Skeletal muscle satellite cell (primary cell): ENCODE measurements at regions not wholly inside any gene's neighbourhood (a gene's known extent, or its start where the extent isn't known, plus 50 kb on each side); places are given as distances from the start of the nearest gene placed in this dataset.

Source experiments
- H3K27me3 ChIP-seq: 2 replicates; pipeline ENCODE4 v1.7.0; 2013; ENCODE audit warnings: low read length; ENCODE audit not compliant: control insufficient read depth, insufficient read depth
- H3K36me3 ChIP-seq: 2 replicates; pipeline ENCODE4 v1.7.0; 2013; ENCODE audit warnings: mild to moderate bottlenecking, control low read depth, low read length; ENCODE audit not compliant: insufficient read depth
- H3K4me1 ChIP-seq: 2 replicates; pipeline ENCODE4 v1.7.0; 2013; ENCODE audit warnings: low read length; ENCODE audit not compliant: control insufficient read depth, insufficient read depth
- H3K4me2 ChIP-seq: 2 replicates; pipeline ENCODE4 v1.7.0; 2013; ENCODE audit warnings: mild to moderate bottlenecking, low read length
- H3K4me3 ChIP-seq: 2 replicates; pipeline ENCODE4 v1.7.0; 2013; ENCODE audit warnings: low read length
- H3K9ac ChIP-seq: 2 replicates; pipeline ENCODE4 v1.7.0; 2013; ENCODE audit warnings: mild to moderate bottlenecking, low read depth, low read length, moderate library complexity
- H3K9me3 ChIP-seq: replicated peaks from 2 replicates; pipeline ENCODE4 v1.7.0; 2013; ENCODE audit warnings: mild to moderate bottlenecking, control low read depth, low read length

GRCh38 chr3:56857178-56857577 is 55.4 kb upstream of the ARHGEF3 start:
- H3K9me3 ChIP-seq, result no peaks in the 10 kb centered on the region
- peaks cover 21% of the 10 kb centered on the region for H3K4me1 ChIP-seq
- H3K27me3 ChIP-seq, result no peaks in the 10 kb centered on the region
- no peak overlapping the region for H3K4me3 ChIP-seq
- no peaks in the 10 kb centered on the region for H3K36me3 ChIP-seq
- no peak overlapping the region for H3K4me2 ChIP-seq
- H3K9ac ChIP-seq, result no peak overlapping the region

DNA sequence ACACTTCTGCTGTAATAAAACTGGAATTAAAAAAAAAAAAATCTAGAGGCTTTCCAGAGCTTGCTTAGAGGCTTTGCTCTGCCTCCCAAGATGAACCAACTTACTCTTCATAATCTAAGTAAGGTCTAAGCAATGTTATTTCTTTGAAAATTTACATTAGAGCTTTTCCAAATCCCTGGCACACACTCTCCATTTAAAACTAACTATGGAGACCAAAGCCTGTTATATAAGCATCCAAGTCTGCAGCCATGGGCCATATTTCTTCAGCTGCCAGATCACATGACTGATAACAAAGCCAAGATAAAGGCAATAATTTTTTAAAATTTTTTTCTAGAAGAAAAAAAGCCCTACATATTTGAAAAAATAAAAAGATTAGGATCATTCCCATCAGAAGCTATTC is 55.0 kb upstream of the ARHGEF3 start:
- H3K4me2 ChIP-seq, result no peak overlapping the region
- H3K27me3 ChIP-seq, result no peaks in the 10 kb centered on the region
- no peak overlapping the region for H3K9ac ChIP-seq
- no peak overlapping the region for H3K4me3 ChIP-seq
- H3K36me3 ChIP-seq, result no peaks in the 10 kb centered on the region
- peaks cover 21% of the 10 kb centered on the region for H3K4me1 ChIP-seq
- no peaks in the 10 kb centered on the region for H3K9me3 ChIP-seq

- Histone ChIP-seq H3K4me1 (peaks cover 23% of the 10 kb centered on the region), H3K9me3 (no peaks in the 10 kb centered on the region), H3K4me2 (no peak overlapping the region), H3K27me3 (no peaks in the 10 kb centered on the region), H3K4me3 (no peak overlapping the region), H3K9ac (no peak overlapping the region), H3K36me3 (no peaks in the 10 kb centered on the region)
These were observed 54.2 kb upstream of the ARHGEF3 start for GRCh38 chr3:56855856-56856512.

GRCh38 chr3:56854856-56855611 is 53.3 kb upstream of the ARHGEF3 start:
- Histone ChIP-seq H3K4me1 (peaks cover 23% of the 10 kb centered on the region), H3K9me3 (no peaks in the 10 kb centered on the region), H3K4me2 (no peak overlapping the region), H3K9ac (no peak overlapping the region), H3K27me3 (no peaks in the 10 kb centered on the region), H3K4me3 (no peak overlapping the region), H3K36me3 (no peaks in the 10 kb centered on the region)

GRCh38 chr3:56851966-56852884 is 50.5 kb upstream of the ARHGEF3 start:
- no peak overlapping the region for H3K4me3 ChIP-seq
- H3K4me2 ChIP-seq, result peak overlapping the region; percentile 56
- no peaks in the 10 kb centered on the region for H3K9me3 ChIP-seq
- peaks cover 23% of the 10 kb centered on the region for H3K4me1 ChIP-seq
- peak overlapping the region; percentile 59 for H3K9ac ChIP-seq
- no peaks in the 10 kb centered on the region for H3K36me3 ChIP-seq
- no peaks in the 10 kb centered on the region for H3K27me3 ChIP-seq
